ENCODE measurements at regions not wholly inside any gene's neighbourhood (a gene's known extent, or its start where the extent isn't known, plus 50 kb on each side); places are given as distances from the start of the nearest gene placed in this dataset.

DNA sequence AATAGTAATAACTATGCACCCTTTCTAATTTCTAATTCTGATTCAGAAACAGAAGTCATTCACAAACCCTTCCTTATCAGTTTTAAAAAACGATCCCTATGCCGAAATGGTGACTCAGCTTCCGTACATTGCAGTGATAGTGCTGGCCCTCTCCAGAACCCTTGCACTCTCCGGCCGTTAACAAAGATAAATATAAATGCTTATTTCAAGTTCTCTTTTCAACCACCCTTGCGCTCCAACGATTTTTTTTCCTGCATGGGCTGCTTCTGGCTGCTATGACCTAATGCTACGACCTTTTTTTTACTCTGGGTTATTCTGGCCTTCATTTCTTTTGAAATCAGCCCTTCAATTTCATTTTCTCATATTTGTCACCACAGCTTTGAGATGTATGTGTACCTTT is 646.2 kb downstream of the NTRK3 start:
- H3K79me2 ChIP-seq (replicated peaks; ENCODE audit: insufficient read depth): no peaks in the 10 kb centered on the region
- H3F3A ChIP-seq (replicated peaks; ENCODE audit: low read depth): no peaks in the 10 kb centered on the region
- H3K27ac Mint-ChIP-seq: no peak overlapping the region
- H3K27me3 ChIP-seq (ENCODE audit: insufficient read depth): no peaks in the 10 kb centered on the region
- no peaks in the 10 kb centered on the region for H3K9me2 ChIP-seq (ENCODE audit: insufficient read depth)
- no peaks in the 10 kb centered on the region for H3K36me3 ChIP-seq (ENCODE audit: insufficient read depth)
- H4K20me1 ChIP-seq (replicated peaks; ENCODE audit: insufficient read depth): no peaks in the 10 kb centered on the region
- H3K9me3 Mint-ChIP-seq: no peaks in the 10 kb centered on the region
- peaks cover 2% of the 10 kb centered on the region for H3K27me3 Mint-ChIP-seq (ENCODE audit: insufficient read depth, low read depth, poor library complexity)
- no peak overlapping the region for H3K4me3 ChIP-seq
- TF ChIP-seq POLR2AphosphoS5 (IDR thresholded peaks at IDR 0.05; ENCODE audit: low read depth) (no peak), CREB1 (CRISPR knock-in tag; IDR thresholded peaks at IDR 0.05; ENCODE audit: low read depth) (no peak), STAT1 (IDR thresholded peaks at IDR 0.05; ENCODE audit: unreplicated experiment) (no peak), JUNB (IDR thresholded peaks at IDR 0.05; ENCODE audit: unreplicated experiment) (no peak), ZNF114 (CRISPR knock-in tag; IDR thresholded peaks at IDR 0.05) (no peak), ZNF331 (CRISPR knock-in tag; IDR thresholded peaks at IDR 0.05; ENCODE audit: low read depth) (no peak), NANOG (IDR thresholded peaks at IDR 0.05; ENCODE audit: borderline replicate concordance) (no peak), EZH2phosphoT487 (IDR thresholded peaks at IDR 0.05; ENCODE audit: unreplicated experiment) (no peak), EZH2 (IDR thresholded peaks at IDR 0.05; ENCODE audit: low read depth, unreplicated experiment) (no peak)
- TF ChIP-seq, protein P1, sequence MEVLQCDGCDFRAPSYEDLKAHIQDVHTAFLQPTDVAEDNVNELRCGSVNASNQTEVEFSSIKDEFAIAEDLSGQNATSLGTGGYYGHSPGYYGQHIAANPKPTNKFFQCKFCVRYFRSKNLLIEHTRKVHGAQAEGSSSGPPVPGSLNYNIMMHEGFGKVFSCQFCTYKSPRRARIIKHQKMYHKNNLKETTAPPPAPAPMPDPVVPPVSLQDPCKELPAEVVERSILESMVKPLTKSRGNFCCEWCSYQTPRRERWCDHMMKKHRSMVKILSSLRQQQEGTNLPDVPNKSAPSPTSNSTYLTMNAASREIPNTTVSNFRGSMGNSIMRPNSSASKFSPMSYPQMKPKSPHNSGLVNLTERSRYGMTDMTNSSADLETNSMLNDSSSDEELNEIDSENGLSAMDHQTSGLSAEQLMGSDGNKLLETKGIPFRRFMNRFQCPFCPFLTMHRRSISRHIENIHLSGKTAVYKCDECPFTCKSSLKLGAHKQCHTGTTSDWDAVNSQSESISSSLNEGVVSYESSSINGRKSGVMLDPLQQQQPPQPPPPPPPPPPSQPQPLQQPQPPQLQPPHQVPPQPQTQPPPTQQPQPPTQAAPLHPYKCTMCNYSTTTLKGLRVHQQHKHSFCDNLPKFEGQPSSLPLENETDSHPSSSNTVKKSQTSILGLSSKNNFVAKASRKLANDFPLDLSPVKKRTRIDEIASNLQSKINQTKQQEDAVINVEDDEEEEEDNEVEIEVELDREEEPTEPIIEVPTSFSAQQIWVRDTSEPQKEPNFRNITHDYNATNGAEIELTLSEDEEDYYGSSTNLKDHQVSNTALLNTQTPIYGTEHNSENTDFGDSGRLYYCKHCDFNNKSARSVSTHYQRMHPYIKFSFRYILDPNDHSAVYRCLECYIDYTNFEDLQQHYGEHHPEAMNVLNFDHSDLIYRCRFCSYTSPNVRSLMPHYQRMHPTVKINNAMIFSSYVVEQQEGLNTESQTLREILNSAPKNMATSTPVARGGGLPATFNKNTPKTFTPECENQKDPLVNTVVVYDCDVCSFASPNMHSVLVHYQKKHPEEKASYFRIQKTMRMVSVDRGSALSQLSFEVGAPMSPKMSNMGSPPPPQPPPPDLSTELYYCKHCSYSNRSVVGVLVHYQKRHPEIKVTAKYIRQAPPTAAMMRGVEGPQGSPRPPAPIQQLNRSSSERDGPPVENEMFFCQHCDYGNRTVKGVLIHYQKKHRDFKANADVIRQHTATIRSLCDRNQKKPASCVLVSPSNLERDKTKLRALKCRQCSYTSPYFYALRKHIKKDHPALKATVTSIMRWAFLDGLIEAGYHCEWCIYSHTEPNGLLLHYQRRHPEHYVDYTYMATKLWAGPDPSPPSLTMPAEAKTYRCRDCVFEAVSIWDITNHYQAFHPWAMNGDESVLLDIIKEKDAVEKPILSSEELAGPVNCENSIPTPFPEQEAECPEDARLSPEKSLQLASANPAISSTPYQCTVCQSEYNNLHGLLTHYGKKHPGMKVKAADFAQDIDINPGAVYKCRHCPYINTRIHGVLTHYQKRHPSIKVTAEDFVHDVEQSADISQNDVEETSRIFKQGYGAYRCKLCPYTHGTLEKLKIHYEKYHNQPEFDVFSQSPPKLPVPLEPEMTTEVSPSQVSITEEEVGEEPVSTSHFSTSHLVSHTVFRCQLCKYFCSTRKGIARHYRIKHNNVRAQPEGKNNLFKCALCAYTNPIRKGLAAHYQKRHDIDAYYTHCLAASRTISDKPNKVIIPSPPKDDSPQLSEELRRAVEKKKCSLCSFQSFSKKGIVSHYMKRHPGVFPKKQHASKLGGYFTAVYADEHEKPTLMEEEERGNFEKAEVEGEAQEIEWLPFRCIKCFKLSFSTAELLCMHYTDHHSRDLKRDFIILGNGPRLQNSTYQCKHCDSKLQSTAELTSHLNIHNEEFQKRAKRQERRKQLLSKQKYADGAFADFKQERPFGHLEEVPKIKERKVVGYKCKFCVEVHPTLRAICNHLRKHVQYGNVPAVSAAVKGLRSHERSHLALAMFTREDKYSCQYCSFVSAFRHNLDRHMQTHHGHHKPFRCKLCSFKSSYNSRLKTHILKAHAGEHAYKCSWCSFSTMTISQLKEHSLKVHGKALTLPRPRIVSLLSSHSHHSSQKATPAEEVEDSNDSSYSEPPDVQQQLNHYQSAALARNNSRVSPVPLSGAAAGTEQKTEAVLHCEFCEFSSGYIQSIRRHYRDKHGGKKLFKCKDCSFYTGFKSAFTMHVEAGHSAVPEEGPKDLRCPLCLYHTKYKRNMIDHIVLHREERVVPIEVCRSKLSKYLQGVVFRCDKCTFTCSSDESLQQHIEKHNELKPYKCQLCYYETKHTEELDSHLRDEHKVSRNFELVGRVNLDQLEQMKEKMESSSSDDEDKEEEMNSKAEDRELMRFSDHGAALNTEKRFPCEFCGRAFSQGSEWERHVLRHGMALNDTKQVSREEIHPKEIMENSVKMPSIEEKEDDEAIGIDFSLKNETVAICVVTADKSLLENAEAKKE (CRISPR knock-in tag; IDR thresholded peaks at IDR 0.05): no peak
- TF ChIP-seq, protein P2, sequence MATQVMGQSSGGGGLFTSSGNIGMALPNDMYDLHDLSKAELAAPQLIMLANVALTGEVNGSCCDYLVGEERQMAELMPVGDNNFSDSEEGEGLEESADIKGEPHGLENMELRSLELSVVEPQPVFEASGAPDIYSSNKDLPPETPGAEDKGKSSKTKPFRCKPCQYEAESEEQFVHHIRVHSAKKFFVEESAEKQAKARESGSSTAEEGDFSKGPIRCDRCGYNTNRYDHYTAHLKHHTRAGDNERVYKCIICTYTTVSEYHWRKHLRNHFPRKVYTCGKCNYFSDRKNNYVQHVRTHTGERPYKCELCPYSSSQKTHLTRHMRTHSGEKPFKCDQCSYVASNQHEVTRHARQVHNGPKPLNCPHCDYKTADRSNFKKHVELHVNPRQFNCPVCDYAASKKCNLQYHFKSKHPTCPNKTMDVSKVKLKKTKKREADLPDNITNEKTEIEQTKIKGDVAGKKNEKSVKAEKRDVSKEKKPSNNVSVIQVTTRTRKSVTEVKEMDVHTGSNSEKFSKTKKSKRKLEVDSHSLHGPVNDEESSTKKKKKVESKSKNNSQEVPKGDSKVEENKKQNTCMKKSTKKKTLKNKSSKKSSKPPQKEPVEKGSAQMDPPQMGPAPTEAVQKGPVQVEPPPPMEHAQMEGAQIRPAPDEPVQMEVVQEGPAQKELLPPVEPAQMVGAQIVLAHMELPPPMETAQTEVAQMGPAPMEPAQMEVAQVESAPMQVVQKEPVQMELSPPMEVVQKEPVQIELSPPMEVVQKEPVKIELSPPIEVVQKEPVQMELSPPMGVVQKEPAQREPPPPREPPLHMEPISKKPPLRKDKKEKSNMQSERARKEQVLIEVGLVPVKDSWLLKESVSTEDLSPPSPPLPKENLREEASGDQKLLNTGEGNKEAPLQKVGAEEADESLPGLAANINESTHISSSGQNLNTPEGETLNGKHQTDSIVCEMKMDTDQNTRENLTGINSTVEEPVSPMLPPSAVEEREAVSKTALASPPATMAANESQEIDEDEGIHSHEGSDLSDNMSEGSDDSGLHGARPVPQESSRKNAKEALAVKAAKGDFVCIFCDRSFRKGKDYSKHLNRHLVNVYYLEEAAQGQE (IDR thresholded peaks at IDR 0.05; ENCODE audit: unreplicated experiment): no peak
- TF ChIP-seq, protein P3, sequence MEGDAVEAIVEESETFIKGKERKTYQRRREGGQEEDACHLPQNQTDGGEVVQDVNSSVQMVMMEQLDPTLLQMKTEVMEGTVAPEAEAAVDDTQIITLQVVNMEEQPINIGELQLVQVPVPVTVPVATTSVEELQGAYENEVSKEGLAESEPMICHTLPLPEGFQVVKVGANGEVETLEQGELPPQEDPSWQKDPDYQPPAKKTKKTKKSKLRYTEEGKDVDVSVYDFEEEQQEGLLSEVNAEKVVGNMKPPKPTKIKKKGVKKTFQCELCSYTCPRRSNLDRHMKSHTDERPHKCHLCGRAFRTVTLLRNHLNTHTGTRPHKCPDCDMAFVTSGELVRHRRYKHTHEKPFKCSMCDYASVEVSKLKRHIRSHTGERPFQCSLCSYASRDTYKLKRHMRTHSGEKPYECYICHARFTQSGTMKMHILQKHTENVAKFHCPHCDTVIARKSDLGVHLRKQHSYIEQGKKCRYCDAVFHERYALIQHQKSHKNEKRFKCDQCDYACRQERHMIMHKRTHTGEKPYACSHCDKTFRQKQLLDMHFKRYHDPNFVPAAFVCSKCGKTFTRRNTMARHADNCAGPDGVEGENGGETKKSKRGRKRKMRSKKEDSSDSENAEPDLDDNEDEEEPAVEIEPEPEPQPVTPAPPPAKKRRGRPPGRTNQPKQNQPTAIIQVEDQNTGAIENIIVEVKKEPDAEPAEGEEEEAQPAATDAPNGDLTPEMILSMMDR (conservative IDR thresholded peaks at IDR 0.05; ENCODE audit: low read depth in 2 of 2): no peak
- TF ChIP-seq, protein P4, sequence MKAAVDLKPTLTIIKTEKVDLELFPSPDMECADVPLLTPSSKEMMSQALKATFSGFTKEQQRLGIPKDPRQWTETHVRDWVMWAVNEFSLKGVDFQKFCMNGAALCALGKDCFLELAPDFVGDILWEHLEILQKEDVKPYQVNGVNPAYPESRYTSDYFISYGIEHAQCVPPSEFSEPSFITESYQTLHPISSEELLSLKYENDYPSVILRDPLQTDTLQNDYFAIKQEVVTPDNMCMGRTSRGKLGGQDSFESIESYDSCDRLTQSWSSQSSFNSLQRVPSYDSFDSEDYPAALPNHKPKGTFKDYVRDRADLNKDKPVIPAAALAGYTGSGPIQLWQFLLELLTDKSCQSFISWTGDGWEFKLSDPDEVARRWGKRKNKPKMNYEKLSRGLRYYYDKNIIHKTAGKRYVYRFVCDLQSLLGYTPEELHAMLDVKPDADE (IDR thresholded peaks at IDR 0.05): no peak
- peak overlapping the region; percentile 56; the same call in 1 of the 2 replicates for H2AFZ ChIP-seq
- no peak overlapping the region for H3K4me2 ChIP-seq
- no peak for DNase-seq (ENCODE audit: low spot score)
- H3K4me1 ChIP-seq (ENCODE audit: insufficient read depth): no peaks in the 10 kb centered on the region
- H3K36me3 Mint-ChIP-seq (ENCODE audit: low read depth): no peaks in the 10 kb centered on the region
- H3K27ac ChIP-seq (ENCODE audit: low read depth): no peak overlapping the region
- no peak overlapping the region for H3K4me3 Mint-ChIP-seq
- no peak for ATAC-seq
- H3K4me1 Mint-ChIP-seq: peaks cover 2% of the 10 kb centered on the region; the same call in 1 of the 3 replicates
